HG03469 (cell line): ENCODE measurements at regions not wholly inside any gene's neighbourhood (a gene's known extent, or its start where the extent isn't known, plus 50 kb on each side); places are given as distances from the start of the nearest gene placed in this dataset.

Source experiments
- ATAC-seq: cut with Tn5 transposase; IDR thresholded peaks from one replicate; pipeline ENCODE4 v1.9.1; 2021; ENCODE audit warnings: mild to moderate bottlenecking, moderate library complexity, moderate number of reproducible peaks; ENCODE audit not compliant: unreplicated experiment

DNA sequence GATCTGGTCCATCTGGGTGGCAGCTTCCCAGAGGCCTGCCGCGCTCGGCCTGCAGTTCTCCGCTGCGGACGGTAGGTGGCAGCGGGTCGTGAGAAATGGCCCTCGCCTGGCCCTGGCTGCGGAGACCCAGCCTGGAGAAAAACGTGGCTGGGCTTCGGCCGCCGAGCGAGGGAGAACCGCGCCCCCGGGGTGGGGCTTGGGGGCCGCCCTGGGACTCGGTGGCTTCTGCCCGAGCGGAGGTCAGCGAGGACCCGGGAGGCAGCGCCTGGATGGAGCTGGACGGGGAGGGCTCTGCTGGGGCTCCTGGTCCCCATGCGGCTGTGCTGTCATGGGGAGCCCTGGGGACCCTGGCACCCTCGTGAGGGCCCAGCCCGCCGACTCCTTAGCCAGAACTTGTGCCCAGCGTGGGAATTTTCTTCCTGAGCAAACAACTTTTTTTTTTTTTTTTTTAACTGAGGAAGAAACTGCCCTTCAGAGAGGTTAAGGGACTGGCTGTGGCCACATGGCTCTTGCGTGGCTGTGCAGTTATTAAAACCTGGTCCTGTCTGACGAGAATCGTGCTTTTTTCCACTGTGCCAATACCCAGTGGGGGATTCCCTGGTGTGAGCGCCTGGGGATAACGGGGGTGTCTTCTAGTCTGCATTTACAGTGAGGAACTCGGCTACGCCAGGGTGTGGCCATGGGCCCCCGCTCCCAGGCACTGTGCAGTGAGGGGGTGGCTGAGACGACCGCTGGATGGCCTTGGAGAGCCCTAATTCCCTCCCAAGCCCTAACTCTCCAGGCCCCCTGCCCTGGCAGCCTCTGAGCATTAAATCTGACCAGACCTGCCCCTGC is 535.6 kb downstream of the INSC start:
- peak; percentile 93 for ATAC-seq

DNA sequence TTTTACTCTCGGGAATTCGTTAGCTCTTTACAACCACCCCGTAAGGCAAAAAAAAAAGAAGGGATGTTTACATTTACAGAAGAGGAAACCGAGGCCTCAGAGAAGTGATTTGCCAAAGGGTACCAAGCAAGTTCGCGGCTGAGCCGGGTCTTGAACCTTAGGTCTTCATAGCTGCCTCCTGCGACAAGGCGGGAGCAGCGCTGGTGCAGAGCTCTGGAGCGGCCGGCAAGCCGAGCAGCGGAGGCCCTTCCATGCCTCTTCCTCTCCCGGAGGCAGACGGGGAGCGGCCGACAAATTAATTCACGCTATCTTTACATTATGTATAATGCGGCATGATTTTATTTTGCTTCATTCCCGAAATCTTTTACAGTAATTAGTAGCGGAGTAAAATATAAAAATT is 536.3 kb downstream of the INSC start:
- ATAC-seq = no peak

DNA sequence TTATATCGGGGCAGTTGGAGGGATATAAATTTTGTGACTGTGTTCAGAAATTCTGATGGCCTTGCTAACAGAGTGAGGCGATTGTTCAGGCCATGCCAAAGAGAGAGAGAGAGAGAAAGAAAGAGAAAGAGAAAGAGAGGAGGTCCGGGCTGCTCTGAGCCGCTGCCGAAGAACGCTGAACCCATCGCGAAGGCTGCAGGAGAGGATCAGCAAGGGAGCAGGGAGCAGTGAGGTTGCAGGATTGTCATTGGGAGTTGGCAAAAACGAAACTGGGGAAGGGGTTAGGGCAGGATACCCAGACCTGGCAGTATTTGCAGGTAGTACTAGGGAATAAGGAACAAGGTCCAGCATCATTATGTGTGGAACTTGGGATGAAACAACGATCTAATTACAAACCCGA is 537.1 kb downstream of the INSC start:
- ATAC-seq = no peak

DNA sequence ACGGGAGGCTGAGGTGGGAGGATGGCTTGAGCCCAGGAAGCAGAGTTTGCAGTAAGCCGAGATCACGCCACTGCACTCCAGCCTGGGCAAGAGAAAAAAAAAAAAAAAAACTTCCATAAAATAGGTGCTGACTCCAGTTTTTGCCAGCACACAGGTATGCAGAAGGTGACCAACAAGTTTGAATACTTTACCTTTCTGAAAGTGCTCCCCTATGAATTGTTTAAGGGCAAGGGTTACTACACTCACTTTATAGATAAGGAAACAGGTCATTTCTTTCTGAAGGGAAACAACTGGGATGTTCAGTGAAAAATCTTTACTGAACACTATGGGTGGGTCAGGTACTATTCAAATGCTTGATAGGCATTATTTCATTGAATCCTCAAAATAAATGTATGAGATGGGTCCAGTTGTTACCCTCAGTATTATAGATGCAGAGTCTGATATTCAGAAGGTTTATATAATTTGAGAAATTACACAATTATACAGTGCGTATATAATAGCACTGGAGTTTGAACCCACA is 538.5 kb downstream of the INSC start:
- no peak for ATAC-seq

DNA sequence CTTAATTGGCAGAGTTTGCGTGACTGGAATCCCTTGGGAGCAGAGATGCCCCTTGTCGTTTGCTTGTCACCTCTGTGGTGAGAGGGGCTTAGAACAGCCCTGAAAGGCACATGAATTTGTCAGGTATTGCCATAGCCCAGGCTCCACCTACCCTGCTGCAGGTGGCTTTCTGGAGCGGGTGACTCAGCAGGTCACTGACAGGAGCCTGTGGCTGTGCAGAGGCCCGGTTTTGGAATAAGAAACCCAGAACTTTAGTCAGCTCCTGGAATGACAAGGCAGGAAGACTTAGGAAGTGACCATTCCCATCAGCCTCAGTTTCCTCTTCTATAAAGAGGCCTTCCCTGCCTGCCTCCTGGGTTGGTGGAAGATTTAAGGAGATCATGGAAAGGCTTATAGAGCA is 539.7 kb downstream of the INSC start:
- ATAC-seq = no peak

DNA sequence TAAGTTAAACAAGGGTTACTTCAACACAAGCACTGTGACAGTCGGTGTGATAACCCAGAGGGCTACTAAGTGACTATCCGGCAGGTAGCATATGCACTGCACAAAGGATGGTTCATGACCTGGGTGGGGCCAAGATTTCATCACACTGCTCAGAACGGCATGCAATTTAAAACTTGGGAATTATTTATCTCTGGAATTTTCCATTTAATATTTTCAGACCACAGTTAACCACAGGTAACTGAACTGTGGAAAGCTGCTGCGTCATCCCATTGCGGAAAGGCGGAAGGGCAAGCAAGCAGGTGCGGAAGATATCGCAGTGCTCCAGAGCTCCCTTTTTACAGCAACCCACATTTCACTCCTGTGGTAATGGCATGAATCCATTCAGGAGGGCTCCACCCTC is 540.8 kb downstream of the INSC start:
- no peak for ATAC-seq

DNA sequence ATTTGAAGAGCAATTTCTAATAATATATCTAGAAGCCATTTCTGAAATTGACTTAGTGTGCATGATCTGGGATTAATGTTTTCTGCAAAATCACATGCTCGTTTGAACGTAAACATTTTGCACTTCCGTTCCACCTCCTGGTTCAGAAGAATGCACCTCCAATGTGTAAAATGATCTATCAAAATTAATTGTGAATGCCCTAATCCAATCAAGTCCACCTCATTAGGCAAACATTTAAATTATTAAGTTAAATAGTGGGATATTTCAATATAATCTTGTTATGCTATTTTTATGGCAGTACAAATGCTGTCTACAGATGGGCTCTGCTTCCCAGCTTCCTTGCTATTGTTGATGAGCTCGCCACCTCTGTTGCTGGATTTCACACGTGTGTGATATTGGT is 542.5 kb downstream of the INSC start:
- ATAC-seq = no peak

DNA sequence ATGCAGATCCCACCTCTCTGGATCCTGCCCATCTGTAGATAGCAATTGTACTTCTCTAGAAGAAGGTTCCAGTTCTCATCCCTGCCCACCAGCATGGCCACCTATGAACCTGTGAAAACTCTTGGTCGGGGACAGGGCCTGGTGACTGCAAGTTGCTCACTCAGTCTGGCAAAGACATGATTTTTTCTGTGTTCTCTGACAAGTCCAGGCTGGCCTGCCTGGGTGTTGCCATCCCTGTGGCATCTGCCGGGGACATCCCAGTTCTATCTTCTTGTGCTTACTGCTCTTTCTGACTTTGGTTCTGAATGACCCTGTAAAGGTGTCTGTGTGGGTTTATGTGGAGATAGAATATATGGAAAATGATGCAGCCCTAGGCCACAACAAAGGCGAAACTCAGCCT is 545.8 kb downstream of the INSC start:
- ATAC-seq = no peak

DNA sequence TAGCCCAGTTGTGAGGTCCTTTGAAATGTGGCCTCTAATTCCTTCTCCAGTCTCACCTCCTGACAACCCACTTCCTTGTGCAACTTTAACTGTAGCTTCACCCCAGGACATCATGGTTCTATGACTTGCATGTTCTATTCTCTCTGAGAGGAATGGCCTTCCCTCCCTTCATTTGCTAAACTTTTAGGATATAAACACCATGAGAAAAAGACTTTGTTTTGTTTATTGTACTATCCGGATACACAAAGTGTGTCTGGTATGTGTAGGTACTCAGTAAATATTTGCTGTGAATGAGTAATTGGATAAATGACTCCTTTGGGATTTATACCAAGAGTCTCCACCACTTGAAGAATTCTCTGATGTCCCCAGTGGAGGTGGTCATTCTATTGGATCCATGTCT is 547.6 kb downstream of the INSC start:
- no peak for ATAC-seq

DNA sequence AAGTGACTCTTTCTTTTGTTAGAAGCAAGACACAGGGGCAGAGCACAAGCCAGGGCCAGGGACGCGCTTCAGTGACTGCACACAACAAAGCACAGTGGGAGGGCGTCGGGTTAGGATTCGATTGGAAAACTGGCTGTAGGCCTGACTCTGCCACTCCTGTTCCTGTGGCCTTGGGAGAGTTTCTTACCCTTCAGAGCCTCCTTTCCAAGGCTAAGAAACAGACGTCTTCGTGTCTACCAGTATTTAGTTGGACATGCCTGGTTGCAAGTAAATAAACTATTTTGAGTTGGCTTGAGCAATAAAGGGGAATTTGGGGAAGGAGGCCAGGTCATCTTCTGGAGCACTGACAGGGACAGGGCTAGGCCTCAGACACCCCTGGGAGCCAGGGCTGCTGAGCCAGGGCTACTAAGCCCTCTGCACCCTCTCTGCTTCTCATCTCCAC is 549.1 kb downstream of the INSC start:
- ATAC-seq = no peak

DNA sequence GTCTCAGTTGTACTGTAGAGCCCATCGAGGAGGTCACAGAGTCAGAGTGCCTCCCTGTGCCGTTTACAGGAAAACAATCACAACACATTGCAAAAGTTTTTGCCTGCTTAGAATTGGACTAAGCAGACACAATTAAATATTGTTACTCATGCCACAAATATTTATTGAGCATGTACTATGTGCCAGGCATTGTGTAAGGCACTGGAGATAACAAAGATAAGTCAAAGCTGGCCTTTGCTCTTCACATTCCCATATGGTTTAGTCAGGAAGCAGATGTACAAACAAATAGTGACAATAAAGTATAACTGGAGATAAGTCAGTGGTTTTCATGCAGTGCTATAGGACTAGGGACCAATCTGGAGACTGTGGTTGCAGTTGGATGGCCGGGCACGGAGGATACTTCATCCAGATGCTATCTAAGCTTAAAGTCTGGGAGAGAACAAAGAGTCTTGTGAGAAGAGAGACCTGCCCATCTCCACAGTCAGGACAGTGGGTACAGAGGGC is 550.7 kb downstream of the INSC start:
- no peak for ATAC-seq

DNA sequence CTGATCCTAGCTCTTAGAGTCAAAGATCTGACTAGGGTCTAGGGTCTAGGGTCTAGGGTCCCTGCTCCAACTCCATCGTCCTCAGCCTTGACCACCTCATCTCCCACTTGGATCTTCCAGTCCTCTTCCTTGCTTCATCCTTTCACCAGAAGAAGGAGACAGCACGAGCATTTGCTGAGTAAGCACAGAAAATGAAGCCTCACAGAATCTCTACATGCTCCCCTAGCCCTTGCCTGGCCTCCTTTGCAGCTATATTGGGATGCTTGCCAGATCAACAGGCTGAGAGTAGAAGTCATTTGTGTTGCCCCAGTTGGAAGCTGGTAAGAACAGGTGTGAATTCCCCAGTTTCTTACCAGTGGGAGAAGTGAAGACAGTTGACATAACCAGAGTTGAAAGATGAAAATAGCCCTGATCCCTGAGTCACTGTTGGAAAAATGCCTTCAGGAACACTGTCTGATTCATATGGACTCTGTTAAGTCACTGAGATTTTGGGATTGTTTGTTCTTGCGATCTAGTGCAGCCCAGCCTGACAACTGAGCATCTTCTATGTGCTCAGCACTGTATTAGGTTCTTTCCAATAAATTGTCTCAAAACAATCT is 552.5 kb downstream of the INSC start:
- no peak for ATAC-seq

DNA sequence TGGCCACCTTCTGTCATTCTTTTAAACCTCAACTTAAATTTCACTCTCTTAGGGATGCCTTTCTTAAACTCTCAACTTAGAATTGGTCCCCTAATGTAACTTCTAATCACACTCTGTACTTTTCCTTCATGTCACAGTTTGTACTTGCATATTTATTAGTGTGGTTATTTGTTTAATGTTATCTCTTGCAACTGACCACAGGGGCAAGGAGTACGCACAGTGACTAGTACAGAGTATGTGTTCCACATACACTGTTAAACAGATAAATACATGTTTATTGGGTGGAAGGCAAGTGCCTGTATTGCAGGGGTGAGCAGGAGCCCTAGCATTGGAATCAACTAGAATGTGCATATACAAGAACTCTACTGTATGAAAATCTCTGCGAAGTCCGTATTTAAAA is 554.0 kb downstream of the INSC start:
- ATAC-seq = no peak

DNA sequence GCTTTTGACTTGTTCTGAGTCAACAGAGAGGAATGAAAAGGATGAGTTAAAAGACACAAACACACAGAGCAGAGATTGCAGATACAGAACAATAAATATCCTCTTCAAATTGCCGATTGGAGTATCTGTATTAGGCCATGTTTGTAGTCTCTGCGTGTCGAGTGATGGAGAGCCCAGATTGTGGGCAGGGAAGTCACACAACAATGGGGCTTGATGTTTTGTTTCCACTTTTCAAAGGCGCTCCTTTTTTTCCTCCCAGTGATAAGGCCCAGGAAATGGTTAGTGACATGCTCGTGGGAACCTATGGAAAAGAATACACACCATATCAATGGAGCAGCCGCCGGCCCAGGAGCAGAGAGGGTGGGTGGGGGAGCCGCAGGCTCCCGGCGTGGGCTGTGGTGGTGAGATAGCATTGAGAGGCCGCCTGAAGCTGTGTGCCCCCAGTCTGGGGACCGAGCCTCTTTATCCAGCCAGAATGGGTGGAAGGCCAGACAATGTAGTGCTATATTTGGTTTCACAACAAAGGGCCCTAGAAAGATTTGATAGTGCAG is 555.9 kb downstream of the INSC start:
- ATAC-seq = no peak

DNA sequence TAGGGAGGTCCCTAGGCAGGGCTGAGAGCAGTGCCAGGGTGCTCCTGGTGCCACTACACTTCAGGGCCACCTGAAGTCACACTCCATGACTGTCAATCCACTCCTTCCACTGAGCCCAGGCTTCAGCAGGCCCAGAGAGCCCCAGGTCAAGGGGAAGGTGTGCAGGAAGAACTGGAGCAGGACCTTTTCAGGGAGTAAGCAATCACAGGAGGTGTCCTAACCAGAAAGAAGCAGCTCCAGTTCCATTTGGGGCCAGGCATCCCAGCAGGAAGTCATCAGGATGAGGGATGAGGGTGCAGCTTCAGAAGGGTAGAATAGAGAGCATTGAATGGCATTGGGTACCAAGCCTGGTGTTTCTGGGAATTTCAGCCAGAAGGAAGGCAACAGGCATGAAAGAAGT is 556.5 kb downstream of the INSC start:
- ATAC-seq = no peak

DNA sequence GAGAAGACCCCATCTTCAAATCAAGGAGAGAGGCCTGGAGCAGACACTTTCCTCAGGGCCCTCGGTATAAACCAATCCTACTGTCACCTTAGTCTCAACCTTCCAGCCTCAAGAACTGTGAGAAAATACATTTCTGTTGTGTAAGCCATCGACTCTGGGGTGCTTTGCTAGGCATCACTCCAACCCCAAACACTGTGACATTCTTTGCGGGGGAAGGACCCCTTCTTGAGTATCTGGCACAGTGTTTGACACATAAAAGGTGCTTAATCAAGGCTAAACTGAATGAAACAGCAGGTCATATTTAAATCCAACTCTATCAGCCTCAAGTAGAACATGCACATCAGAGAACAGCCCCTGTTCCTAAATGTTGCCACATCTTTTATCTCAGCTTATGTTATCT is 558.1 kb downstream of the INSC start:
- ATAC-seq = no peak

DNA sequence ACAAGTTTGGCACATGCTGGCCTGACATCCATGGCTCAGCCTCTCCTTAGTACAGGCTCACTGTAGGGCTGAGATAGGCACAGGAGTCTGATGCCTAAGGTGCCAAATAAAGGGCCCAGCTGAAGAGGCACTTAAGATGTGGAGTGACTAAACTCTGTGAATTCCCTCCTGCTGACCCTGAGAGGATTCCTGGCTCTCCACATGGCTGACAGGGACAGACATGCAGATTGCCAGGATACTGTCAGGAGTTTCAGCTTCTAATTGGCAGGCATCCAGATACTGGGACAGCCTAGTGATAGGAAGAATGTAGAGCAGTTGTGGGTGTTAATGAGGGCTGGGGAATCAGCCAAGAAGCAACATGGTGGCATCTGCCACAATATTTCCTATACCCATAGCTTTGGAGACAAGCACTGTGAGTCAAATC is 558.7 kb downstream of the INSC start:
- no peak for ATAC-seq

DNA sequence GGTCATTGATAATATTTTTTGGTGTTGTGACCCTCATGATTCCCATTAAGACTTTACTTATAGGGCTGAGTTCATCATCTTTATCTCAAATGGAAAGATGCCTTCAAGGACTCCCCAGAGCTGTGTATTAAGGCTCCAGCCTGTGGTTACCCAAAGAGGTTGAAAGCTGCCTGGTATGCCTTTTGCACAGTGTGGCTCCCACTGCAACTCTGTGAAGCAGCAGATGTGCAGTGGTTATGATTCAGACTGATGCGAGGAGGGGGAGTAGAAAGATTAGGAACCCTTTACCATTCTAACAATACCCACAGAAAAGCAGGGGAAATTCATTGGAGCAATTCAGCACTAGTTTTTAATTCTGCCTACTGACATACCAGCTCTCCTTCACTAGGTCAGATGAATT is 560.0 kb downstream of the INSC start:
- ATAC-seq = no peak

DNA sequence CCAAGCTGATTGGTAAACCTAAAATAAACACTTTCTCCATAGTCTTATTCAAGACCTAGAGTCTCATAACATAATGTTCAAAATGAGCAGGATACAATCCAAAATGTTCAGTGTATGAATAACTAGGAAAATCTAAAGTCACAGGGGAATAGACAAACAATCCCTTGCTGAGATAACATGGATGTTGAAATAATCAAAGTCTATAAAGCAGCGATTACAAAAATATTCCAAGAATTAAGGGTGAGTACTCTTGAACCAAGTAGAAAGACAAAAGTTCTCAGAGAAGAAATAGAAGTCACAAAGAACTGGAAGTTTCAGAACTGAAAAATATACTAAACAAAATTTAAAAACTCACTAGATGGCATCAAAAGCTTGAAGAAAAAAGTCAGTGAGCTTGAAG is 561.0 kb downstream of the INSC start:
- ATAC-seq = no peak

DNA sequence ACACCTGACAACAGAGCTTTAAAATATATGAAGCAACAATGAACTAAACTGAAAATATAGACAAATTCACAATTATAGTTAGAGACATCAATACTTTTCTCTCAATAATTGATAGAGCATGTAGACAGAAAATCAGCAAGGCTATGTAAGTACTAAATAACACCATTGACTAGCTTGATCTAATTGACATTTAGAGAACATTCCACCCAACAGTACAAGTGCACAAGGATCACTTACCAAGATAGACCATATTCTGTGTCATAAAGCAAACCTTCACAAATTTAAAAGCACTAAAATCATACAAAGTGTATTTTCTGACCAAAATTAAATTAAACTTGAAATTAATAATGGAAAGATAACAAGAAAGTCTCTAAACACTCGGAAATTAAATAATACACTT is 562.5 kb downstream of the INSC start:
- ATAC-seq = no peak

DNA sequence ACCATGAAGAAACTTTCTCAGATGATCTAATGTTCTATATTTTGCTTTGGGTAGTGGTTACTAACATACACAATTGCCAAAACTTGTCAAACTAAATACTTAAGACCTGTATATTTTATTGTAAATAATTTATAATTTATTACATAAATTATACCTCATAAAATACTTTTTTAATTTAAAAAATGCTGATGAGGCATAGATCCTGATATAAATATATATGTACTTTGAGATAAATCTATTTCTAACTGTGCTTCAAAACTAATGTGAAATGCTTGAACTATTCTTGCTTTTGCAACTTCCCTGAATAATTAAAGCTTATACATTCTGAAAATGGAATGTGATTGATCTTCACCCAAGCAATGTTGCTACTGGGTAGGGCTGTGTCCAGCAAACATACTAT is 568.8 kb downstream of the INSC start:
- ATAC-seq = no peak

DNA sequence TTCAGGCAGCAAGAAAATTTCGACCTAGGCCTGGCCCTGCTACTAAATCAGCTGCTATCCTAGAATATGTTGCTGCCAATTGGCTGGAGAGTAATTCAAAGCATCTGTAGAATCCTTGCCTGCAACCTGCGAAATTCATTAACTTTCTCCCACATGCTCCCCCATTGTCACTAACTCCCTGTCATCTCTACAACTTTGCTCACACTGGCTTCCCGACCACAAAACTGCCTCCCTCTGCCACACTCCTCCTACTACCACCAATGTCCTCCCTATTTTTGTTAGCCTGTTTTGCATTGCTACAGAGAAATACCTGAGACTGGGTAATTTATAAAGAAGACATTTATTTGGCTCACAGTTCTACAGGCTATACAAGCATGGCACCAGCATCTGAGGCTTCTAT is 570.6 kb downstream of the INSC start:
- ATAC-seq = no peak
